GM18502 (cell line): ENCODE measurements at regions not wholly inside any gene's neighbourhood (a gene's known extent, or its start where the extent isn't known, plus 50 kb on each side); places are given as distances from the start of the nearest gene placed in this dataset.

Experiments
- ATAC-seq: cut with Tn5 transposase; IDR thresholded peaks from one replicate; pipeline ENCODE4 v1.9.1; 2021; ENCODE audit warnings: mild to moderate bottlenecking; ENCODE audit not compliant: unreplicated experiment, poor library complexity

DNA sequence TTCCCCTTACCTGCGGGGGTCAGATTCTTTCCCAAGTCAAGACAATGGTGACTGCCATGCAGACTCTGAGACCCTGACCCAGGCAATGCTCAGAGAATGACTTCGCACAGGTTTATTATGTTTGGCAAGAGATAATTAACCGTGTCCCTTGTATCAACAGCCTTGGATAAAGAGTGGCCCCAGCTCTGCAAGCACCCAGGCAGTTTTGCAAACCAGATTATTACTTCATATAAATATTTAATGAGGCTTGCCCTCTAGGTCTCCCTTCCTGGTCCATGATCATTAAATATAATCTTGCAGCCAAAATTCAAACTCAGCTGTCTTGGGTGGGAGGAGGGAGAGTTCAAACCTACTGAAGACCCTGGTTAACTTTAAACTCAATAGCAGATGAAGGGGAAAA, 156.5 kb downstream of the ANKRD60 start:
- ATAC-seq: no peak

DNA sequence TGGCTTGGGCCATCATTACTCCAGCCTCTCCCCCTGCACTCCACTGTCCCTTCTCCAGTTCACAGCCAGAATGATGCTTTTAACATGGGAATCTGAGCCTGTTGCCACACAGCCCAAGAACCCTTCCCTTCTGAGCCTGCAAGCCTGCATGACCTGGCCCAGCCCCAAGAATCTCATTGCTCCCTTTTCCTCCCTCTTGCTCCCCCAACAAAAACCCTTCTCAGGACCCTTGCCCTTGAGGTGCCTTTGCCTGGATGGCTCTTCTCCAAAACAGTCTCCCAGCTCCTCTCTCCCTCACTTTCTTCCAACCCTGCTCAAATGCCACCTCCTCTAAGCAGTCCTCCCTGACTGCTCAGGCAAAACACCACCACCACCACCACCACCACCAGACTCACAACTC, 157.2 kb downstream of the ANKRD60 start:
- ATAC-seq: no peak

DNA sequence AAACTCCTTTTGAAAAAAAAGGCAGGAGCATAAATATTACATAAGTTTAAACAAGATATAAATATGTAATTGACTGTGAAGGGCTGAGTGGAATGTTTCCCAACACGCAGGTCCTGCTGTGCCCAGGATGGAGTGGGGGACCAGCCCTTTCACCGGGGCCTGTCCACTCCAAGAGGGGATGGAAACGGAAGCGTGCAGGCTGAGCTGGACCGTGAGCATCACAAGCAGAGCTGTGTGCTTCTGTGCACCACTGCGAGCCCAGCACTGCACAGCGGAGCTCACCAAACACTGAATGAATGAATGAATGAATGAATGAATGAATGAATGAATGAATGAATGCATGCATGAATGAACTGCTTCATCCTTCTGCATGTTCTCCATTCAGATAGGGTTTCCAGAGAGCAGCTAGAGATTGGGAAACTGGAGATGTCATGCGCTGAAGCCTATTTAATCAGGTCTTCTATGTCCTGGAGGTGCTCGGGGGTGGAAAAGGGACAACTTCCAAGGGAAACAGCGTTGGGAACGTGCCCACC, 157.7 kb downstream of the ANKRD60 start:
- no peak for ATAC-seq

DNA sequence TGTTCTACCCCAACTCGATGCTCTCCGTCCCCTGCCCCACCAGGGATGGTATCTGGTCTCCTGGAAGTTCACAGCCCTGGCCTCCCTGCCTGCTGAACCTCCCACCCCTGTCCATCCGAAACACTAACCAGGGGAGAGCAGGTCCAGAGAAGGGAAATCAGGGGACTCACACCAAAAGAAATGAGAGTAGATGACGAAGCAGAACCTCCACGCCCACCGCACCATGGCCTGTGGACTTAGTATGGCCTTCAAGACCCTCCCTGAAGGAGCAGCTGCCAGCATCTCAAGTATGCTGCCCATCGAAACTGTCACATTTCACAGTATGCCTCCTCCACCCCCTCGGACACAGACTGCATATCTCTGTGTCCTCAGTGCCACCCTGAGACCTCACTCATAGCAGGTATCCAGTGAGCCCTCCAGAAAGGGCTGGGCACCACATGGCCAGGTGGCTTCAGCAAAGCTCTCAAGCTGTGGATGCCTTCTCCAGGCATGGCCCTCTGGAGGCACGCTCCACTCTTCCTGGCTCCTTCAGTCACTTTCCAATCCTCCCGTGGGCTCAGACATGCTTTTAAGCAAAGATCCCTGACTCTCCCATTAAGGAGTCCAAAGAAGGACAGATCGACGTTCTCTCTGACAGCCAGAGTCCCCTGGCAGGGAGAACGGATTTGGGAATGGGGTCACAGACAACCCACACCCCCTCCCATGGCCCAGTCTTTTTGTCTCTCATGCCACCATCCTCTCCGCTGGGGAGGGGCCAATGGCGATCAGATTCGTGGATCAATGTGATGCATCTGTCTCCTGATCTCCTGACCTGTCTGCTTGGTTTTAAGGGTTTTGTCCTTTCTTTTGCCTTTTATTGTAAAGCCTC, 158.4 kb downstream of the ANKRD60 start:
- ATAC-seq: no peak

DNA sequence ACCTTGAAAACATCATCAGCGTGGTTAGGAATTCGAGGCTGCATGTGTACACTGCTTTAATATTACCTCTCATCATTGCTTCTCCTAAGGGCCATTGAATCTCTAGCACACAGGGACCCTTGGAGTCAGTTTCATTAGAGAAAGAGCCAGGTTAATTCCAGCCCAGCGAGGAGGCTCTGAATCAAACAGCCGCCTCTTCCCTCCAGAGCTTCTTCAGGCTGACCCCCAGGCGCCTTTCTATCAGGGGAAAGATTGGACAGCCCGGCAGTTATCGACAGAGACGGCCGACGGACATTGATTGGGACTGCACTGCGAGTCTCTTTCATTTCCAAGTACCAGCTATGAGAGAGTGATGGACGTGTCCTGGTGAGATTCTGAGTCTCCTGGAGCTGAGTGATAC, 159.2 kb downstream of the ANKRD60 start:
- no peak for ATAC-seq

DNA sequence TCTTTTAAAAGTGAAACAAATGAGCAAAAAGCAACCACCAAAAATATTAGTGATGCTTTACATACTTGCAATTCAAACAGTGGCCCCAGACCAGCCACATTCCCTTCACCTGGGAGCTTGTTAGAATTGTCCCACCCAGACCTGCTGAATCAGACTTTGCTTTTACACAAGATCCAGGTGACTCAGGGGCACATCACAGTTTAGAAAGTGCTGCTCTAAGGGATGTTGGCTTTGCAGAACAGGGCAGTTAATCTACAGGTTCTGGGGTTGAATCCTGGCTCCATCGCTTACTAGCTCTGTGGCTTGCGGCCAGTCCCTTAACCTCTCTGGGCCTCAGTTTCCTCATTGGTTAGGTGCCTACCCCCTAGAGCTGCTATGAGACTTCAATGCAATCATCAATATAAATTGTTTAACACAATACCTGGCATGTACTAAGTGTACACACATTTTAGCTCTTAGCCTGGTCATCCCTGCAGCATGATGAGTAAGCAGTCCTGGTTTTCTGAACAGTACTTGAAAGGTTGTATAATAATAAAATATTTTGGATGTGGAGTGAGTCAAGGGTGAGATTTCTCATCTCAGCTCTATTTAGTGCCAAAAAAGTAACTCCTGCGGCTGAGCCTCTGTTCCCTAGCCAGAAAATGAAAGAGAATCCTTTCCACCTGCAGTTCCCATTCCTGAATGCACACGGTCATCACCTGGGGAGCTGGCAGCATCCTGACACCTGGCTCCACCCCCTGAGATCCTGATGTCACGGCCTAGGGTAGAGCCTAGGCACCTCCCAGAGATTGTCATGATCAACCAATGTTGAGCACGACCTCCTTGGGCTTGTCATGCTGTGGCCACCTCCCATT, 162.7 kb downstream of the ANKRD60 start:
- ATAC-seq: no peak

DNA sequence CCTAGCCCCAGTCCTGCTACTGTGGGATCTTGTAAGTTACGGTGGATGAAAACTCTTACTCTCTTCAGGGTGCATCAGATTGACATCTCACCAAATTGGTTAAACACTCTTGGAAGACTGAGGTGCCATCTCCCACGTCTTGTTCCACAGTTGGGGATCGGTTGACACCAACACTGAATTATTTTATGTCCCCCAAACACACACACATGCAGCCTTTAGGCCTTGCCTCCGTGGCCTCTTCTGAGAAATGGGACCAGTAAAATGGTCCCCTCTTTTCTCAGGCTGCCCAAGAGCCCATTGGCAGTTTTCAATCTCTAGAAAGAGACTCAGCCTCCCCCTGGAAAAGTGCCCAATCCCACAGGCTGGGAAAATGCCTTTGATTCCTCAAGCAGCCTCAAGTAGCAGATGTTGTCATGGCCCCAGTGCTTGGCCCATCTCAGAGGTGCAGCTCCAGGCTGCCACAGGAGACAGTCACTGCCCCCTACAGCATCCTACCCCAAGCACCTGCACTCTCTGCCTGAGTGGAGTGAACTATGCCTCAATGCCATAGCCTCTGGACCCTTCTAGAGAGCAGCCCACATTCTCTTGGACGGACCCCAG, 163.9 kb downstream of the ANKRD60 start:
- no peak for ATAC-seq

DNA sequence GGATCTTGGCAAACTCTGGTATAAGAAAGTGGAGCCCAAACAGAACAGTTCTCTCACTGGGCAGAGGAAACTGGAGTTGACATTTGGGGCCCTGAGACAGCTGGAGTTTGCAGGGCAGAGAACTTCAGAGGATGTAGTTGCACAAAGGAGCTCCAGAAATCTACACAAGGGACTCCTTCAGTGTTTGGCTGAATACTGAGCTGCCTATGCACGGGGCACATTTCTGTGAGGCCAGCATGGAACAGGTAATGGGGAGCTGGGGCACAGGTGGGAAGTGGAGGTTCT, 169.3 kb downstream of the ANKRD60 start:
- ATAC-seq: no peak

DNA sequence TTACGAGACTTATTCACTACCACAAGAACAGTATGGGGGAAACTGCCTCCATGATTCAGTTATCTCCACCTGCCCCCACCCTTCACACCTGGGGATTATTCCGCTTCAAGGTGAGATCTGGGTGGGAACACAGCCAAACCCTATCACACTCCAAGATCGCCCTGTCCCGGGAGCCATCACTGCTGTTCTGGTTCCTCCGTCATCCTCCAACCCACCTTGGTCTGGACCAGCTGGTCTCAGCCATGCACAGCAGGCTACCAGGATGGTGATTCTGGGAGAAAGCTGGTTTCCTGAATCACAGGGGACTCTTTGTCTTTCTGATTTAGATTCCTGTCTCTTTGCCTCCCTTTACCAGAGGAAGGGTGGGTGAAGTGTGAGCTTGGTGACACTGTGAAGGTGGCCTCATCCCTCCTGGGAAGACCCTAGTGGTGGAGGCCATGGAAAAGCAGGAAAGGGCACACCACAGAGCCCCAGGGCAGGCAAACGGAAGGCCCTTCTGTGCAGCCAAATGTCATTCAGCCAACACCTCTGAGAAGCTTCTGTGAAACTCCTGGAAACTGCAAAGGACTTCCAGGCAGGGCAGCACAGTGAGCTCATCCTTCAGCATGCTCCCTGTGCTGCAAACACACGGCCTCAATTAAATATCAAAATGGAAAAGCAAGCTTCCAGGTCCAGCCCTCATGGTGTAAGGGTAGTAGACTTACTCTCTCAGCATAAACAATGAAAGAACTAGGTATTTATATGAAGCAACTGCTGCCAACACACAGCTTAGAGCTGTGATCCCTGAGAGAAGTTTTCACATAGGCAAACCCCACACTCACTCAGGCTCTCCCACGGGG, 169.8 kb downstream of the ANKRD60 start:
- ATAC-seq: no peak

DNA sequence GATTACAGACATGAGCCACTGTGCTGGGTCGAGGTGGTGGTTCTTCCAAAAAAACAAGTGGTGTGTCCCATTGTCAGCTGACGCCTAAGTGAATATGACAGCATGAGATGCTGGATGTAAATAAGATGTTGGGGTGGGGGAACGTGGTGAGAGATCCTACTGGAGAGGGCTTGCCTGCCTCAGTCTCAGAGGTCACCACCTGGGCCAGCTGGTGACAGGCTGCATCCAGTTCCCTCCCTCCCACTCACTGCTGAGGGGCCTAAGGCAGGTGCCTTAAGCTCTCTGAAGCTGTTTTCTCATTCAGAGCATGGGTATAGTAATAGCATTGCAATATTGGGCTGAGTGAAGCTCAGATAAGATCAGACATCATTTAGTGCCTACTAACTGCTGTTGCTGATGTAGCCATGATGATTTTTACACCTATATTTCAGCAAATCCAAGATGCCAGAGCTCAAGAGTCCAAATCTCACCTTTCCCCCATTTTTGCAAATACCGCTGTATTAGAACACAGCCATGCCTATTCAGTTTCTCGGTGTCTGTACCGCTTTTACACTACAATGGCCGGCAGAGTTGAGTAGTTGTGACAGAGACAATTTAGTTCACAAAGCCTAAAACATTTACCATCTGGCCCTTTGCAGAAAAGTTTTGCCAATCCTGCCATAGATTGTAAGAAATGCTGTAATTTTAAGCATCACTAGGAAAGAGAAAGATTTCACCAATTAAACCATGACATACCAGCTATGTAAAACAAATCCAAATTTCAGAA, 171.3 kb downstream of the ANKRD60 start:
- no peak for ATAC-seq

DNA sequence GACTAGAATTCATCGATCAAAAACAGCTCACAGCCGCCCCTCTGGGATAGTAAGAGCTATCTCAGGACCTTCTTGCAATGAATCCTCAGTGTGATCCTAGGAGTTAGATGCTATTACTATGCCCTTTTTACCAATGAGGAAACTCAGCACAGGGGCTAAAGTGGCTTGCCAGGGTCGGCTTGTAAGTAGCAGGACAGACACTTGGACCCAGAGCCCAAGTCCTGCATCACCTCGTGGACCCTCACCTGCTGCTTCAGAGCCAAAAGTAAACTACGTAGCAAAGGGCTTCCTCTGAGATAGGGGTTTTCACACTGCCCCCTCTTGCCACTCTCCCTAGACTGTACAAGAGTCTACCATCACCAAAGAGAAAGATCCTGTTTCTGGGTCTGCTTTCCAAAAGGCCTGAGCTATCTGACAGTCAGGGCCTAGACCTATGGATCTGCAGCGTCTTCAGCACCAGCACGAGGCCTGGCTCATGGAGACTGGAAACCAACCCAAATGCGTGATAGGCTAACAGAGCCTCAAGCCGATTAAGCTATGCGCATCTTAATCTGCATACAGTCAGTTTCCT, 172.3 kb downstream of the ANKRD60 start:
- ATAC-seq: no peak

DNA sequence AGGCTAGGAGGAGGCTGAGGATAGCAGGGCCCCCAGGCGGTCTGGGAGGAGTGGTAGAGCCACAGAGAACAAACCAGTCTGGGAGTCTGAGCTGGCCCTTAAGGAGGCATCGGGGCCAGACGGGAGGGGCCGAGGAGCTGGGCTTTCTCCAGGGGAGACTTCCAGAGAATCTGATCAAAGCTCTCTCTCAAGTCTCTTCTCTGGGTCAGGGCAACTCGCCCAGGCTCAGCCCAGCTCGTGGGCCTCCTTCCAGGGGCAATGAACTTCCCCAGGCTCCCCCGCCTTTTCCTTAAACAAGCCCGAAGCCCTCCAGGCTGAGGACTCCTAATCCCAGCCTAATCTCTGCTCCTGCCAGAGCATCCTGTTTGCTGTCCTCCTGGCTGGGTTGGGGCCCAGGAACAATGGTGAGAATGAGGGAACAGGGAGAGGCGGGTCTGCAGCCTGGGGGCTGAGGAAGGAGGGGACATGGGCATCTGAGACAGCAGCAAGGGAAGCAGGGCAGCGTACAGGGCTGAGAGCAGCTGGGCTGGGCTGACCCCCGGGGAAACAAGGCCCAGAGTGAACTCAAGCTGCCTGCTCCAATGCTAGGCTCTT, 173.6 kb downstream of the ANKRD60 start:
- ATAC-seq: no peak

DNA sequence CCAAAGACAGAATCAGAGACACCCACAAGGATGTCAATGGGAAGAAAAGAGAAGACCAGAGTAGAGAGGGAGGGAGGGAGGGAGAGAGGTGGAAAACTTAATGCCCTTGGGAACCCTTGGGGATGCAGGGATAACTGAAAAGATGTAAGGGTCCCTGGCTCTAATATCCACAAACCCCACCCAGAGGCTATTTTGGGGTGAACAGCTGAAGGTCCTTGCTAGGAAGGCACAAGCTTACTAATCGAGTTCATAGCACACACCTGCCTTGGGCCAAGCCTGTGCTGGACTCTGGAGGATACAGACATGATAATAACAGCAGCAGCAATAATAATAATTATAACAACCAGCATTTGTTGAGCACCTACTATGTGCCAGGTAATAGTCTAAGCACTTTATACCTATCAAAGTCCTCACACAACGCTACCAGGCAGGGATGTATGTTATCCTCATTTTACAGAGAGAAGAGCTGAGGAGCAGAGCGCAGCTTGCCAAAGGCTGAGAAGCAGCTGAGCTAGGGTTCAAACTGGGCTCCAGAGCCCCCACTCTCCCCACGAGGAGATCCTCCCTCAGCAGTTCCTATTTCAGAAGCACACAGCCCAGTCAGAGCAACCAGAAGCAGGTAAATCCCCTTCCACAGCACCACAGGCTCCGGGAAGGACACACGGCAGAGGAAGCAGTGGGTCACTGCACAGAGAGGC, 174.2 kb downstream of the ANKRD60 start:
- no peak for ATAC-seq

DNA sequence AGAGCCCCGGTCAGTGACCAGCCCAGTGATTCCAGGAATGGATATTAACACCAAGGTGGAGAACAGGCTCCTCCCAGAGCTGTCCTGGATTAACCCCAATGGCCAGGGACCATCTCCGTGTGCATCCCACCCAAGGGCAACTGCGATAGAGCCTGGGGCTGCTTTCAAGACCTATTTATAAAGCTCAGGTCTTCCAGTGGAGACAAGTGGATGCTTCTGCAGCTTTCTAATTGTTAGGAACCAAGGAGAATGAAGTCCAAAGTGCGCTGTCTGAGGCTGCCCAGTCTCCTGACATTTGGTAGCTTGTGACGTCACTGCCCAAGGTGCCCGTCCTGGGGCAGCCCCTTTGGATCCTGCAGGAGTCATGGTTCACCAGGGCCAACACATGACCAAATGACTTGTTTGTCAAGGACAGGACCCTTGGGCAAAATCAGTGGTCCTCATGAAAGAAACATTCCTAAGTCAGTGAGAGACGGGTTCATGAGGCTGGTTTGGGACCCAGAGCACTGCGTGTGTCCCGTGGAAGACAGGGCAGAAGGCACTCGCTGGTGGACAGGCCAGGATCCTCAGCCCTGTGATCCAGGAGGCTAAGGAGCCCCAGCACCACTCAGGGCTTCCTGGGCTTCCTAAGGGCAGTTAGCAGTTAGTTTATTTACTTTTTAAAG, 174.9 kb downstream of the ANKRD60 start:
- no peak for ATAC-seq

DNA sequence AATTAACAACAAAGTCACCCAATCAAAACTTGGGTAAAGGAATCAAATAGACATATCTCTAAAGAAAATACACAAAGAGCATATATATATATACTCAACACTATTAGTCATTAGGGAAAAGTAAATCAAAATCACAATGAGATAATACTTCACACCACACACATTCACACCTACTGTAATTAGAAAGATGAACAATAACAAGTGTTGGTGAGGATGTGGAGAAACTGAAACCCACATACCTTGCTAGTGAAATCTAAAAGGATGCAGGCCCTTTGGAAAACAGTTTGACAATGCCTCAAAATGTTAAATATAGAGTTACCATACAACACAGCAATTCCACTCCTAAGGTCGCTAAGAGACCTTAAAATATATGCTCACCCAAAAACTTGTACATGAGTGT, 177.1 kb downstream of the ANKRD60 start:
- ATAC-seq: no peak

DNA sequence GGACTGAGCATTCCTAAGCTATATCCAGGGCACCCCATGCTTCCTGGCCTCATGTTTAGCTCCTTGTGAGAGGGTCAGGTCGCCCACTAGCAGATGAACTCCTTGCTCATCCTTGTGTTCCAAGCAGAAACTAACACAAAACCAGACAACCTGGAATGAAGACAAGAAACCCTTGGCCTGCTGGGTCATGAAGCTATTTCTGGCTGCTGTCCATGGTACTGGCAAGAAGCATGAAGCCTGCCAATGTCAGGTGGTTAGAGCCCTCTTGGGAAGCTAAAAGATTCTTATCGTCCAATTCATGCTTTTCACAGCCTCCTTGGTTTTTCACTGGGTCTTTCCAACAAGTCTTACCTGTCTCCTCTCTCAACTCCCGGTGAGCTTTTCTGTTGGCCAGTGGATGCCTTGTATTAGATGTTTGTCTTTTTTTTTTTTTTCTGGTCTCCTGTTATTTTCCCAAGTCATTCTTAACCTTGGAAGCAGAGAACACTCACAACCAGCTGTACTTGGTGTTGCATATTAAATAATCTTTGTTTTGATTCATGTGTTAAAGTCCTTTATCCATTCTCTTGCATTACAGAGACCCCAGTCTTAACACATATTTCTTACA, 180.3 kb downstream of the ANKRD60 start:
- no peak for ATAC-seq

DNA sequence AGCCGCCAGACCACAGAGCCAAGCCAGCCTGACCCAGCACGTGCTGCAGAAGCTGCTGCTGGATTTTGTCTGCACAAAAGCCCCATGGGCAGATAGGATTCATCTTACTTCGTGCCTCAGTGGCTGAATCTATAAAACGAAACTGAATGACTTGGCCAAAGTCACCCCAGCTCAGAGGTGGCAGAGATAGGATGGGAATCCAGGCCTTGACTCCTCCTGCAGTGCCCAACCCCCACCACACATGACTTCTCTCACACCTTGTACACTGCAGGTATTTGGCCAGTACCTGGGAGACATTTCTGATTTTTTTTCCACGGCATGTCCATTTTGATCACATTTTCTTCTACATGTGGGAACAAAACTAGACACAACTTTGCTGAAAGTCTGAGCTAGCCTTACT, 182.1 kb downstream of the ANKRD60 start:
- no peak for ATAC-seq
